Astrocyte of the cerebellum (primary cell): ENCODE measurements at regions not wholly inside any gene's neighbourhood (a gene's known extent, or its start where the extent isn't known, plus 50 kb on each side); places are given as distances from the start of the nearest gene placed in this dataset.

Experiments
- DNase-seq: peaks from one replicate; pipeline ENCODE4 v3.0.0-alpha.2; 2011; ENCODE audit warnings: low read depth
- H3K4me3 ChIP-seq: 2 replicates; pipeline ENCODE4 v1.5.1; 2011; ENCODE audit warnings: mild to moderate bottlenecking, low read depth, low read length, moderate library complexity
- CTCF ChIP-seq: IDR thresholded peaks from 2 replicates; pipeline ENCODE4 v1.5.1; 2012; ENCODE audit warnings: low read length, low read depth, moderate library complexity, mild to moderate bottlenecking; ENCODE audit errors: missing control alignments
- in situ Hi-C: cut with HindIII; loops from 2 replicates; pipeline ENCODE4 v1.10.0; 2017; ENCODE audit warnings: low sequenced_read_pairs

DNA sequence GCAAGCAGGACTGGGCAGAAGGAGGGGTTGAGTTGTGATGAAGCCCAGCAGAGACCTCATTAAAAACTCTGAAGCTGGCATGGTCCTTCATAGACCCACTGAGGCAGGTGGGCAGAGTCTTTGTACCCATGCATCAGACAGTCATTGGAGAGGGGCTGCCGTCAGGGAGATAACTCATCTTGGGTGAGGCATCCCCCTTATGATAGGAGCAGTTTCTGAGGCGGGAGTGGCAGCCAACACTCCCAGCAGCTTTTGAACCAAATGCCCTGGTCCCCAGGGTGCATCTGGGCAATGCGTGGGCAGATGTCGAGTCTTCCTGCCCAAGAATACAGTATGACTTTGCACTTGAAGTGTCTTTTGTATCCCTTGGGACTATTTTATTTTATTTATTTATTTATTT lies 68.1 kb downstream of the HTR5A start:
- DNase-seq, result no peak
- H3K4me3 ChIP-seq, result no peak overlapping the region
- in situ Hi-C loops, result no loop called here
- no peak for TF ChIP-seq CTCF

DNA sequence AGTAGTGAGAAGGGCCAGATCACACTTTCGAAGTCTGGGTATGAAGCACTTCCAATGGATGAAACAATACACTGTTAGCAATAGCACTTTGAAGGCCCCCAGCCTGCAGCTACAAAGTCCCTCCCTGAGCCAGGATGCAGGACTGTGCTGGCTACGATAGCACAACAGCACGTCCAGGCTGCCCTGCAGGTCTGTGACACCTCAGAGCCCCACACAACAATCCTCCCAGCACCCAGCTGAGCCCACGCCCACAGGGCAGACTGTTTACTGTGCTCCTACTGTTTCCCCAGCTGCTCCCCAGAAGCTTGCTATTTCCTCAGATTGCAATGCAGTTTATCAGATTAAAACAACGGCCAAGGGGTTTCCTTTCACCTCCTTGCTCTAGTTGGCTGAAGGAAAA lies 71.4 kb downstream of the HTR5A start:
- no peak for TF ChIP-seq CTCF
- in situ Hi-C loops, result no loop called here
- no peak for DNase-seq
- H3K4me3 ChIP-seq, result no peak overlapping the region

DNA sequence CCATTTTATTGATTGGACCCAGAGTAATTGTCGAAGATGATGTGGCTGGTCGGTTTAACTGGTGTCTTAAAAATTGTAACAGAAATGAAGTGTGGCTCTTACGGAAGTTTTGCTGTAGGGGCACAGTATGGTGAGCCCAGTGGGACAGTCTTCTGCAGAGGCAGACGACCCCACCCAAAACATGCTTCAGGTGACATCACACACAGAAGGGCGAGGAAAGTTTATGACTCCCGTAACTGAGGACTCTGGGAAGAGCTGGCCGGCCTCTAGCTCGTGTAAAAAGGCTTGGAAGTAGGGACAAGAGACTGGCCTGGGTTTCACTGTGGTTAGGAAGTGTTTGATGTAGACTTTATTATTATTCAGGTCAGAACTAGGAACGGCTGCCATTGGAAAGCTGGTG lies 73.3 kb downstream of the HTR5A start:
- TF ChIP-seq CTCF, result no peak
- DNase-seq, result no peak
- H3K4me3 ChIP-seq, result no peak overlapping the region
- in situ Hi-C loops, result no loop called here

DNA sequence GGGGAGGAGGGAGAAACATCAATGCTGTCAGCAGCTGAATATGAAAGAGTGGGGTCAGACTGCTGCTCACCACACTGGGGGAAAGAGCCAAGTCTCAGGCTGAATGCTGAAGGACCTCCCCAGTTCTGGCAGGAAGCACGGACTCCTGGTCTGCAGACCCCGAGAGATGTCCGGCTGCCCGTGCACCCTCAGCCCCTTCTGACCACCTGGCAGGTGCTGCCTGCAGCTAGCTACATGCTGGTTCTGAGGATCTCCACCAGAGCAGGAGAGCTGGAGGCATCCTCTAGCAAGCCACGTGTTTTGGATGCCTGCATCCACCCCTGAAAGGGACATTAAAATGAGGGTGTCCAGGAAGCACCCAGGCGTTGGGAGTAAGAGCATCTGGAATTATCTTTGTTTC lies 74.2 kb downstream of the HTR5A start:
- H3K4me3 ChIP-seq, result no peak overlapping the region
- DNase-seq, result no peak
- no peak for TF ChIP-seq CTCF
- in situ Hi-C loops, result no loop called here

GRCh38 chr7:155145477-155146255 lies 75.5 kb downstream of the HTR5A start:
- no peak overlapping the region for H3K4me3 ChIP-seq
- no peak for TF ChIP-seq CTCF
- no peak for DNase-seq
- in situ Hi-C loops, result no loop called here

- no peak for TF ChIP-seq CTCF
- in situ Hi-C loops, result no loop called here
- DNase-seq, result no peak
- H3K4me3 ChIP-seq, result no peak overlapping the region
Observed at GRCh38 chr7:155147172-155147571, 77.0 kb downstream of the HTR5A start.
